Right lobe of liver (tissue), 4 donors: ENCODE measurements at regions not wholly inside any gene's neighbourhood (a gene's known extent, or its start where the extent isn't known, plus 50 kb on each side); places are given as distances from the start of the nearest gene placed in this dataset.

Experiments
- POLR2A ChIP-seq: fragments of 450-650 bp; IDR thresholded peaks from one replicate; pipeline ENCODE4 v1.6.1; 2017; ENCODE audit warnings: antibody characterized with exemption, mild to moderate bottlenecking
- TF ChIP-seq, protein P1 (sequence below), 4 donors: fragments of 200-600 bp in 3 of 4; fragments of 450-650 bp in 1 of 4; IDR thresholded peaks; one replicate each; pipeline versions ENCODE4 v1.5.1 to v1.8.0; 2016 to 2022; ENCODE audit warnings: antibody characterized with exemption in 4 of 4, mild to moderate bottlenecking in 2 of 4
- donor health status: DM: no; HTN: no; CAD: no.
- donor health status: DM: no; HTN: no; CAD: no.
- donor health status: DM: no; HTN: yes; CAD: no.

DNA sequence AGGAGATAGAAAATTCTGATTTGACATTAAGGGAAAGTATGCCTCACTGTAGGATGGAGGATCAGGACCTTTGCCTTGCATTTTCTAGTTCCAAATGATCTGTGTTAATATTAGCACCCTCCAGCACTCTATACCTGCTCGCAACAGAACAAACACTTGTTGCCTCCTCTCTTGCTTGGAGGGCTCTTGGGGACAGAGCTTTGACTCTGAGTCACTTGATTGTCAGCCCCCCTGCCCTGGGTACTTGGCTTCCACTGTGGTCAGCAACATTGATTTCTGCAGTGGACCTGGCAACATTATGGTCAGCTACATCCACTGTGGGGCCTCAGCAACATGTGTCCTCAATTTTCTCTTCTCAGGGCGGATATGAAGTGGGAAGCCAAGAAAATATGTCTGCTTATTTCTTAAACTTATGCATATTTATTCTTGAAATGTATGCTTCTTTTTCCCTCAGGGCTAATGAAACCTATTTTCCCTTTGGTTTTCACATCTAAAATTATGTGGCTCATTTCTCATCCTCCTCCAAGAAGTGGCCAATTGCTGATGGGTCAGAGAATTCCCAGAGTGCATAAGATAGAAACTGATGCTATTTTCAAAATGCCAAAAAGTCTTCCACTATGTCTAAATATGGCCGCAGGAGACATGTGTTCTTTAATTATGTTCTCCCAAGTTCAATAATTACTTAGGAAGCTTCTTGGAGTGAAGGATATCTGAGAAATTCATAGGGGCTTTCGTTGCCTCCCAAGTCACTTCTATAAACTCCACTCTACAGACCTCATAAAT lies 94.6 kb upstream of the SMIM36 start:
- TF ChIP-seq, protein P1, sequence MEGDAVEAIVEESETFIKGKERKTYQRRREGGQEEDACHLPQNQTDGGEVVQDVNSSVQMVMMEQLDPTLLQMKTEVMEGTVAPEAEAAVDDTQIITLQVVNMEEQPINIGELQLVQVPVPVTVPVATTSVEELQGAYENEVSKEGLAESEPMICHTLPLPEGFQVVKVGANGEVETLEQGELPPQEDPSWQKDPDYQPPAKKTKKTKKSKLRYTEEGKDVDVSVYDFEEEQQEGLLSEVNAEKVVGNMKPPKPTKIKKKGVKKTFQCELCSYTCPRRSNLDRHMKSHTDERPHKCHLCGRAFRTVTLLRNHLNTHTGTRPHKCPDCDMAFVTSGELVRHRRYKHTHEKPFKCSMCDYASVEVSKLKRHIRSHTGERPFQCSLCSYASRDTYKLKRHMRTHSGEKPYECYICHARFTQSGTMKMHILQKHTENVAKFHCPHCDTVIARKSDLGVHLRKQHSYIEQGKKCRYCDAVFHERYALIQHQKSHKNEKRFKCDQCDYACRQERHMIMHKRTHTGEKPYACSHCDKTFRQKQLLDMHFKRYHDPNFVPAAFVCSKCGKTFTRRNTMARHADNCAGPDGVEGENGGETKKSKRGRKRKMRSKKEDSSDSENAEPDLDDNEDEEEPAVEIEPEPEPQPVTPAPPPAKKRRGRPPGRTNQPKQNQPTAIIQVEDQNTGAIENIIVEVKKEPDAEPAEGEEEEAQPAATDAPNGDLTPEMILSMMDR (IDR thresholded peaks at IDR 0.05): no peak
- TF ChIP-seq POLR2A: no peak
